ENCODE measurements at regions not wholly inside any gene's neighbourhood (a gene's known extent, or its start where the extent isn't known, plus 50 kb on each side); places are given as distances from the start of the nearest gene placed in this dataset.
"Not testable (repeated sequence)": the region's sequence is repeated elsewhere in the genome, so short reads cannot be mapped to it uniquely, and the experiment has no call there.

- TF ChIP-seq CTCF (IDR thresholded peaks at IDR 0.05; ENCODE audit: borderline replicate concordance, insufficient read depth, low read depth, low read length): no peak
- H3K4me3 ChIP-seq (ENCODE audit: low read depth, low read length): no peak overlapping the region
Measured at GRCh38 chrX:38954520-38954919, 153.3 kb downstream of the MID1IP1 start.

GRCh38 chrX:38959736-38960135, 158.5 kb downstream of the MID1IP1 start:
- H3K4me3 ChIP-seq (ENCODE audit: low read depth, low read length): no peak overlapping the region
- no peak for TF ChIP-seq CTCF (IDR thresholded peaks at IDR 0.05; ENCODE audit: borderline replicate concordance, insufficient read depth, low read depth, low read length)

GRCh38 chrX:38960137-38960536, 158.9 kb downstream of the MID1IP1 start:
- H3K4me3 ChIP-seq (ENCODE audit: low read depth, low read length): no peak overlapping the region
- no peak for TF ChIP-seq CTCF (IDR thresholded peaks at IDR 0.05; ENCODE audit: borderline replicate concordance, insufficient read depth, low read depth, low read length)

- TF ChIP-seq CTCF (IDR thresholded peaks at IDR 0.05; ENCODE audit: borderline replicate concordance, insufficient read depth, low read depth, low read length): no peak
- H3K4me3 ChIP-seq (ENCODE audit: low read depth, low read length): no peak overlapping the region
Measured at GRCh38 chrX:38961936-38962335, 160.7 kb downstream of the MID1IP1 start.

GRCh38 chrX:38963244-38963643, 162.0 kb downstream of the MID1IP1 start:
- not testable (repeated sequence) for H3K4me3 ChIP-seq (ENCODE audit: low read depth, low read length)

GRCh38 chrX:38965888-38966287, 164.6 kb downstream of the MID1IP1 start:
- no peak for TF ChIP-seq CTCF (IDR thresholded peaks at IDR 0.05; ENCODE audit: borderline replicate concordance, insufficient read depth, low read depth, low read length)
- H3K4me3 ChIP-seq (ENCODE audit: low read depth, low read length): no peak overlapping the region

GRCh38 chrX:38968344-38969216, 167.3 kb downstream of the MID1IP1 start:
- no peak for TF ChIP-seq CTCF (IDR thresholded peaks at IDR 0.05; ENCODE audit: borderline replicate concordance, insufficient read depth, low read depth, low read length)
- no peak overlapping the region for H3K4me3 ChIP-seq (ENCODE audit: low read depth, low read length)

All from GM12875 (cell line).